PFSK-1 (cell line): ENCODE measurements at regions not wholly inside any gene's neighbourhood (a gene's known extent, or its start where the extent isn't known, plus 50 kb on each side); places are given as distances from the start of the nearest gene placed in this dataset.

Experiments used
- FOXP2 ChIP-seq: optimal IDR thresholded peaks from 2 replicates; pipeline ENCODE3; 2011; ENCODE audit warnings: borderline replicate concordance, control low read depth, inconsistent platforms; ENCODE audit not compliant: insufficient read depth; ENCODE audit errors: extremely low read length, extremely low read depth
- POLR2AphosphoS5 ChIP-seq: IDR thresholded peaks from 2 replicates; pipeline ENCODE4 v1.6.1; 2012; ENCODE audit warnings: low read depth, mild to moderate bottlenecking, control low read depth, low read length, moderate library complexity
- REST ChIP-seq, 2 experiments: IDR thresholded peaks; 2 replicates each; pipeline versions ENCODE4 v1.6.1 to v1.8.0; 2011 to 2012; ENCODE audit warnings: low read depth in 2 of 2, low read length in 2 of 2, control low read depth in 1 of 2, inconsistent platforms in 1 of 2, mild to moderate bottlenecking in 1 of 2, moderate library complexity in 1 of 2; ENCODE audit not compliant: insufficient read depth in 1 of 2
- SIN3A ChIP-seq: IDR thresholded peaks from 2 replicates; pipeline ENCODE4 v1.6.1; 2012; ENCODE audit warnings: mild to moderate bottlenecking, low read length, moderate library complexity, borderline replicate concordance; ENCODE audit not compliant: insufficient read depth
- TAF1 ChIP-seq: IDR thresholded peaks from 2 replicates; pipeline ENCODE4 v1.6.1; 2012; ENCODE audit warnings: low read length, control low read depth, borderline replicate concordance; ENCODE audit not compliant: insufficient read depth

- TF ChIP-seq POLR2AphosphoS5 (no peak), REST (IDR thresholded peaks at IDR 0.05; ENCODE audit: insufficient read depth in 1 of 2, low read depth in 2 of 2, low read length in 2 of 2) (no peak), SIN3A (no peak), TAF1 (no peak), FOXP2 (no peak)
These were observed 977.7 kb upstream of the LRRTM1 start for GRCh38 chr2:81282151-81282769.
